IMR-90 (cell line): ENCODE measurements at regions not wholly inside any gene's neighbourhood (a gene's known extent, or its start where the extent isn't known, plus 50 kb on each side); places are given as distances from the start of the nearest gene placed in this dataset.

Experiments used
- ATAC-seq: fragments of 200-7000 bp; cut with Tn5 transposase; 2 replicates; pipeline ENCODE4 v1.9.1; 2020; ENCODE audit warnings: low read depth, mild to moderate bottlenecking, moderate library complexity
- BruUV-seq: library from RNA; stranded (reverse); fragments of 400-500 nt; replicated peaks from 2 replicates; lab custom pipeline; 2021; lab: Mats Ljungman, UMichigan
- CTCF ChIA-PET: fragments of 300-600 bp; formaldehyde crosslinking; extraction: SDS; loops from one replicate; lab custom pipeline; 2021; ENCODE audit warnings: antibody characterized with exemption; lab: Yijun Ruan, JAX
- POLR2A ChIA-PET: fragments of 300-600 bp; sonication (Branson Sonifier 250); formaldehyde crosslinking; loops from one replicate; lab custom pipeline; 2022; ENCODE audit warnings: antibody characterized with exemption; ENCODE audit not compliant: unreplicated experiment; lab: Charles Lee
- DNase-seq: peaks from one replicate; pipeline ENCODE4 v3.0.0; 2013
- H2AFZ ChIP-seq: replicated peaks from 2 replicates; pipeline ENCODE3; 2013; ENCODE audit warnings: low read length, mild to moderate bottlenecking; ENCODE audit not compliant: poor library complexity
- H2AK5ac ChIP-seq: 2 replicates; pipeline ENCODE4 v1.6.1; 2013; ENCODE audit warnings: low read depth, low read length, inconsistent platforms
- H2AK9ac ChIP-seq: replicated peaks from 2 replicates; pipeline ENCODE3; 2013; ENCODE audit warnings: mild to moderate bottlenecking, low read depth, low read length, moderate library complexity; ENCODE audit not compliant: poor library complexity
- H2BK120ac ChIP-seq: 2 replicates; pipeline ENCODE4 v1.6.1; 2013; ENCODE audit warnings: low read depth, low read length, inconsistent platforms
- H2BK15ac ChIP-seq: 3 replicates; pipeline ENCODE4 v1.6.1; 2013; ENCODE audit warnings: low read depth, low read length, inconsistent platforms
- H2BK20ac ChIP-seq: 2 replicates; pipeline ENCODE4 v1.6.1; 2013; ENCODE audit warnings: low read depth, mild to moderate bottlenecking, inconsistent platforms, low read length, moderate library complexity
- H2BK5ac ChIP-seq: 2 replicates; pipeline ENCODE4 v1.6.1; 2013; ENCODE audit warnings: mild to moderate bottlenecking, low read depth, low read length, inconsistent platforms; ENCODE audit not compliant: poor library complexity, severe bottlenecking
- H3K14ac ChIP-seq: replicated peaks from 2 replicates; pipeline ENCODE4 v1.6.1; 2013; ENCODE audit warnings: low read depth, low read length, inconsistent platforms
- H3K18ac ChIP-seq: 2 replicates; pipeline ENCODE4 v1.6.1; 2013; ENCODE audit warnings: low read depth, low read length, control low read depth
- H3K23ac ChIP-seq: 2 replicates; pipeline ENCODE4 v1.6.1; 2013; ENCODE audit warnings: low read depth, low read length, inconsistent platforms
- H3K27ac ChIP-seq: 2 replicates; pipeline ENCODE4 v1.5.1; 2013; ENCODE audit warnings: mild to moderate bottlenecking, control low read depth, low read length; ENCODE audit not compliant: insufficient read depth
- H3K27me3 ChIP-seq: 2 replicates; pipeline ENCODE4 v1.6.1; 2013; ENCODE audit warnings: low read length; ENCODE audit not compliant: control insufficient read depth, insufficient read depth
- H3K36me3 ChIP-seq: 2 replicates; pipeline ENCODE4 v1.6.1; 2013; ENCODE audit warnings: low read length, mixed read lengths; ENCODE audit not compliant: control insufficient read depth, insufficient read depth
- H3K4ac ChIP-seq: 2 replicates; pipeline ENCODE4 v1.6.1; 2013; ENCODE audit warnings: low read depth, low read length, inconsistent platforms
- H3K4me1 ChIP-seq: 2 replicates; pipeline ENCODE4 v1.6.1; 2013; ENCODE audit warnings: low read length, mixed read lengths; ENCODE audit not compliant: control insufficient read depth, insufficient read depth
- H3K4me2 ChIP-seq: 2 replicates; pipeline ENCODE4 v1.6.1; 2013; ENCODE audit warnings: low read depth, mild to moderate bottlenecking, control low read depth, low read length, moderate library complexity
- H3K4me3 ChIP-seq: 2 replicates; pipeline ENCODE4 v1.5.1; 2013; ENCODE audit warnings: low read depth, mild to moderate bottlenecking, control low read depth, low read length, moderate library complexity; ENCODE audit not compliant: insufficient read depth
- H3K56ac ChIP-seq: 2 replicates; pipeline ENCODE4 v1.6.1; 2013; ENCODE audit warnings: low read length, inconsistent platforms; ENCODE audit not compliant: insufficient read depth; ENCODE audit errors: extremely low read depth
- H3K79me1 ChIP-seq, 2 experiments: 2 replicates each; pipeline ENCODE4 v1.6.1; 2013; ENCODE audit warnings: low read length in 2 of 2, inconsistent platforms in 1 of 2, low read depth in 1 of 2
- H3K9ac ChIP-seq: 2 replicates; pipeline ENCODE4 v1.6.1; 2013; ENCODE audit warnings: low read depth, low read length, control low read depth
- H3K9me1 ChIP-seq: 2 replicates; pipeline ENCODE4 v1.6.1; 2013; ENCODE audit warnings: low read length, inconsistent platforms; ENCODE audit not compliant: insufficient read depth
- H3K9me3 ChIP-seq: 2 replicates; pipeline ENCODE4 v1.6.1; 2013; ENCODE audit warnings: low read length; ENCODE audit not compliant: control insufficient read depth, insufficient read depth
- H4K20me1 ChIP-seq: 2 replicates; pipeline ENCODE4 v1.6.1; 2013; ENCODE audit warnings: low read length, inconsistent platforms; ENCODE audit not compliant: insufficient read depth
- H4K5ac ChIP-seq: 2 replicates; pipeline ENCODE4 v1.6.1; 2013; ENCODE audit warnings: mild to moderate bottlenecking, low read depth, low read length, control low read depth
- H4K8ac ChIP-seq, 2 experiments: 2 replicates each; pipeline ENCODE4 v1.6.1; 2013; ENCODE audit warnings: low read depth in 2 of 2, low read length in 2 of 2, control low read depth in 1 of 2, inconsistent platforms in 1 of 2
- H4K91ac ChIP-seq: 2 replicates; pipeline ENCODE4 v1.6.1; 2013; ENCODE audit warnings: low read depth, low read length, inconsistent platforms; ENCODE audit not compliant: insufficient read depth
- MAFK ChIP-seq: IDR thresholded peaks from 2 replicates; pipeline ENCODE4 v1.6.1; 2012; ENCODE audit warnings: low read depth, low read length, improper control_type of control experiment
- POLR2A ChIP-seq: IDR thresholded peaks from 2 replicates; pipeline ENCODE4 v1.6.1; 2012; ENCODE audit warnings: mild to moderate bottlenecking, low read depth, low read length
- SMC3 ChIP-seq: fragments of 150-350 bp; IDR thresholded peaks from 2 replicates; pipeline ENCODE4 v1.6.1; 2016; ENCODE audit warnings: low read depth, mild to moderate bottlenecking, antibody characterized with exemption, low read length, moderate library complexity
- WGBS, 2 experiments: methylation state at CpG; one replicate each; pipeline versions ENCODE4 v1.1.5 to v1.1.7; 2013; ENCODE audit warnings: missing lambda C conversion rate in 2 of 2; ENCODE audit not compliant: insufficient read length in 1 of 2; ENCODE audit errors: extremely low coverage in 2 of 2; 5-methylcytosine and 5-hydroxymethylcytosine counted together
- dilution Hi-C: fragments of 300-500 bp; cut with HindIII; formaldehyde crosslinking; loops from one replicate; pipeline ENCODE4 v1.14.3; 2018; ENCODE audit warnings: low sequenced_read_pairs; ENCODE audit not compliant: unreplicated experiment
- in situ Hi-C: fragments of 300-500 bp; cut with MboI; formaldehyde crosslinking; loops from 3 replicates; pipeline ENCODE4 v1.14.3; 2019; ENCODE audit warnings: low sequenced_read_pairs, inconsistent platforms, mixed read lengths
- intact Hi-C: fragments of 100-400 bp; cut with micrococcal nuclease; formaldehyde crosslinking; loops from 2 replicates; pipeline ENCODE4 v1.10.0; 2022

- Histone ChIP-seq H3K56ac (no peak overlapping the region), H2AK9ac (no peak overlapping the region), H3K9me3 (peaks cover 9% of the 10 kb centered on the region), H3K36me3 (no peaks in the 10 kb centered on the region), H2BK20ac (no peak overlapping the region), H3K4me1 (no peaks in the 10 kb centered on the region), H4K91ac (no peak overlapping the region), H2BK120ac (no peak overlapping the region), H3K9ac (no peak overlapping the region), H4K5ac (no peak overlapping the region), H3K9me1 (no peaks in the 10 kb centered on the region), H2BK15ac (no peak overlapping the region), H3K4ac (no peak overlapping the region), H3K27ac (no peak overlapping the region), H3K79me1 (no peaks in the 10 kb centered on the region), H4K20me1 (no peaks in the 10 kb centered on the region), H3K4me3 (no peak overlapping the region), H3K18ac (no peak overlapping the region), H2AFZ (no peak overlapping the region), H3K4me2 (no peak overlapping the region), H2AK5ac (no peak overlapping the region), H3K27me3 (no peaks in the 10 kb centered on the region), H4K8ac (no peak overlapping the region), H3K14ac (no peak overlapping the region), H2BK5ac (no peak overlapping the region), H3K23ac (no peak overlapping the region)
- in situ Hi-C loops: no loop called here
- no peak for DNase-seq
- WGBS, 2 experiments: 90% methylated on average over 2 of the region's 3 CpGs; no CpG with 5 or more reads in 1 of the 2 experiments
- intact Hi-C loops: no loop called here
- TF ChIP-seq SMC3 (no peak), MAFK (no peak), POLR2A (no peak)
- dilution Hi-C loops: no loop called here
- no TSS peak for BruUV-seq
- POLR2A ChIA-PET: no interaction called here
- CTCF ChIA-PET: no interaction called here
- ATAC-seq: no peak
Measured at GRCh38 chr18:65523461-65523860, 227.4 kb upstream of the CDH7 start.
